ENCODE measurements at regions not wholly inside any gene's neighbourhood (a gene's known extent, or its start where the extent isn't known, plus 50 kb on each side); places are given as distances from the start of the nearest gene placed in this dataset.

DNA sequence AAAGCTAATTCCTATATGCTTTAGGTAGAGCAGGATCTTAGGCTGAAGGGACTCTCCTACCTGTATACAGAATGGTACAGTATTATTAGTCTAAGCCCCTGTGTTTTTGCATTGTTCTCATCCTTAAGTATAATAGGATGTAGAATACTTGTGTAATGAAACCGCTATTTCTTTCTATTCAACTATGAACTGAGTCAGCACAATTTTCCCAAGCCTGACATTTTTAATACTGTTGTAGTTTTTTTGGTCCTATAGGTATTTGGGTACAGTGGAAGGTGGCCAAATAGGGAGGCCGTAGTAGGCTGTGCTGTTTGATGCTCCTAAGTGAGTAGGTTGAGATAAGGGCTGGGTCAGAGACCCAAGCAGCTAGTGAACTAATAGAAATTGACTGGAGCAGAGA, 205.1 kb downstream of the MACC1 start:
- peaks cover 8% of the 10 kb centered on the region for H3K27me3 Mint-ChIP-seq (ENCODE audit: unreplicated experiment)
- DNase-seq (ENCODE audit: extremely low spot score, unreplicated experiment), result no peak
- TF ChIP-seq, protein P1, sequence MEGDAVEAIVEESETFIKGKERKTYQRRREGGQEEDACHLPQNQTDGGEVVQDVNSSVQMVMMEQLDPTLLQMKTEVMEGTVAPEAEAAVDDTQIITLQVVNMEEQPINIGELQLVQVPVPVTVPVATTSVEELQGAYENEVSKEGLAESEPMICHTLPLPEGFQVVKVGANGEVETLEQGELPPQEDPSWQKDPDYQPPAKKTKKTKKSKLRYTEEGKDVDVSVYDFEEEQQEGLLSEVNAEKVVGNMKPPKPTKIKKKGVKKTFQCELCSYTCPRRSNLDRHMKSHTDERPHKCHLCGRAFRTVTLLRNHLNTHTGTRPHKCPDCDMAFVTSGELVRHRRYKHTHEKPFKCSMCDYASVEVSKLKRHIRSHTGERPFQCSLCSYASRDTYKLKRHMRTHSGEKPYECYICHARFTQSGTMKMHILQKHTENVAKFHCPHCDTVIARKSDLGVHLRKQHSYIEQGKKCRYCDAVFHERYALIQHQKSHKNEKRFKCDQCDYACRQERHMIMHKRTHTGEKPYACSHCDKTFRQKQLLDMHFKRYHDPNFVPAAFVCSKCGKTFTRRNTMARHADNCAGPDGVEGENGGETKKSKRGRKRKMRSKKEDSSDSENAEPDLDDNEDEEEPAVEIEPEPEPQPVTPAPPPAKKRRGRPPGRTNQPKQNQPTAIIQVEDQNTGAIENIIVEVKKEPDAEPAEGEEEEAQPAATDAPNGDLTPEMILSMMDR (IDR thresholded peaks at IDR 0.05), result no peak
- H3K36me3 Mint-ChIP-seq (ENCODE audit: unreplicated experiment), result no peaks in the 10 kb centered on the region
- H3K9me3 Mint-ChIP-seq (ENCODE audit: unreplicated experiment), result peaks cover 3% of the 10 kb centered on the region
- no peaks in the 10 kb centered on the region for H3K4me1 Mint-ChIP-seq (ENCODE audit: unreplicated experiment)
- H3K27ac Mint-ChIP-seq (ENCODE audit: unreplicated experiment), result no peak overlapping the region
- H3K4me3 Mint-ChIP-seq (ENCODE audit: unreplicated experiment), result no peak overlapping the region

DNA sequence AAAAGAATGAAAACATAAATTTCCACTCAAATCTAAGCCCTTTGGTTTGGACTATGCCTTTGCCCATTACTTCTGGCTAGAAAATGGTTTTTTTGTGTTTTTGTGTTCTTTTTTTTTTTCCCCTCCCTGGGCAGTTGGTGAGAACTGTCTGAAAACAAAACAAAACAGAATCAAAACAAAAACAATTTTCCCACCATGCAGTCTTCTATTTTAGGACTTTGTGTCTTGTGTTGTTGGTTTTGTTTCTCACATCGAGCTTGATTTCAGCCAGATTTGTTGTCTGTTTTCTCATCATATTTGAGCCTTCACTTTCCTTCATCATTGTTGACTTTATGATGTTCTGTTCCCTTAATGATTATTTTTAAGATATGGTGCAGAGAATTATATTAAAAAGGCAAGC, 206.3 kb downstream of the MACC1 start:
- Mint-ChIP-seq H3K27me3 (ENCODE audit: unreplicated experiment) (peaks cover 8% of the 10 kb centered on the region), H3K4me1 (ENCODE audit: unreplicated experiment) (no peaks in the 10 kb centered on the region), H3K4me3 (ENCODE audit: unreplicated experiment) (no peak overlapping the region), H3K27ac (ENCODE audit: unreplicated experiment) (no peak overlapping the region), H3K36me3 (ENCODE audit: unreplicated experiment) (no peaks in the 10 kb centered on the region), H3K9me3 (ENCODE audit: unreplicated experiment) (peaks cover 3% of the 10 kb centered on the region)
- no peak for DNase-seq (ENCODE audit: extremely low spot score, unreplicated experiment)
- TF ChIP-seq, protein P1 (IDR thresholded peaks at IDR 0.05), result no peak

DNA sequence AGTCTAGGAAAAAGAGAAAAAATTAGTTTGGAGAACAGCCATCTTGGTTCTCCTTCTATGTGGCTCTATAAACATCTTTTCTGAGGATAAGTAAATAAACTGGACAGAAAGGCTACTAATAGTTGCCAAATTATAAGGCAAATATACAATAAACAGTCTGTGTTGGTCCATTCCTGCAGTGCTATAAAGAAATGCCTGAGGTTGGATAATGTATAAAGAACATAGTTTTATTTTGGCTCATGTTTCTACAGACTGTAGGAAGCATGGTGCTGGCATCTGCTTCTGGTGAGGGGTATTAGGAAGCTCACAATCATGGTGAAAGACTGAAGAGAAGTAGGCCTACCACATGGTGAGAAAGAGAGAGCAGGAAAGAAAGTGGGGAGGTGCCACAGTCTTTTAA, 209.7 kb downstream of the MACC1 start:
- Mint-ChIP-seq H3K4me3 (ENCODE audit: unreplicated experiment) (no peak overlapping the region), H3K27me3 (ENCODE audit: unreplicated experiment) (peaks cover 5% of the 10 kb centered on the region), H3K27ac (ENCODE audit: unreplicated experiment) (no peak overlapping the region), H3K4me1 (ENCODE audit: unreplicated experiment) (no peaks in the 10 kb centered on the region), H3K9me3 (ENCODE audit: unreplicated experiment) (peaks cover 3% of the 10 kb centered on the region), H3K36me3 (ENCODE audit: unreplicated experiment) (no peaks in the 10 kb centered on the region)
- DNase-seq (ENCODE audit: extremely low spot score, unreplicated experiment), result no peak
- TF ChIP-seq, protein P1 (IDR thresholded peaks at IDR 0.05), result no peak

GRCh38 chr7:20005081-20005480, 212.1 kb downstream of the MACC1 start:
- Mint-ChIP-seq H3K27ac (ENCODE audit: unreplicated experiment) (no peak overlapping the region), H3K27me3 (ENCODE audit: unreplicated experiment) (no peaks in the 10 kb centered on the region), H3K4me1 (ENCODE audit: unreplicated experiment) (no peaks in the 10 kb centered on the region), H3K9me3 (ENCODE audit: unreplicated experiment) (peaks cover 3% of the 10 kb centered on the region), H3K36me3 (ENCODE audit: unreplicated experiment) (no peaks in the 10 kb centered on the region), H3K4me3 (ENCODE audit: unreplicated experiment) (no peak overlapping the region)
- no peak for DNase-seq (ENCODE audit: extremely low spot score, unreplicated experiment)
- TF ChIP-seq, protein P1 (IDR thresholded peaks at IDR 0.05), result no peak

GRCh38 chr7:19999681-20000080, 217.5 kb downstream of the MACC1 start:
- Mint-ChIP-seq H3K27me3 (ENCODE audit: unreplicated experiment) (peaks cover 3% of the 10 kb centered on the region), H3K4me3 (ENCODE audit: unreplicated experiment) (no peak overlapping the region), H3K36me3 (ENCODE audit: unreplicated experiment) (no peaks in the 10 kb centered on the region), H3K9me3 (ENCODE audit: unreplicated experiment) (no peaks in the 10 kb centered on the region), H3K27ac (ENCODE audit: unreplicated experiment) (no peak overlapping the region), H3K4me1 (ENCODE audit: unreplicated experiment) (no peaks in the 10 kb centered on the region)
- TF ChIP-seq, protein P1 (IDR thresholded peaks at IDR 0.05), result no peak
- DNase-seq (ENCODE audit: extremely low spot score, unreplicated experiment), result no peak

Measured in osteocyte (in vitro differentiated cells).